ENCODE measurements at regions not wholly inside any gene's neighbourhood (a gene's known extent, or its start where the extent isn't known, plus 50 kb on each side); places are given as distances from the start of the nearest gene placed in this dataset.

GRCh38 chr13:87138866-87139265 lies 532.3 kb upstream of the SLITRK5 start:
- TF ChIP-seq, protein P1, sequence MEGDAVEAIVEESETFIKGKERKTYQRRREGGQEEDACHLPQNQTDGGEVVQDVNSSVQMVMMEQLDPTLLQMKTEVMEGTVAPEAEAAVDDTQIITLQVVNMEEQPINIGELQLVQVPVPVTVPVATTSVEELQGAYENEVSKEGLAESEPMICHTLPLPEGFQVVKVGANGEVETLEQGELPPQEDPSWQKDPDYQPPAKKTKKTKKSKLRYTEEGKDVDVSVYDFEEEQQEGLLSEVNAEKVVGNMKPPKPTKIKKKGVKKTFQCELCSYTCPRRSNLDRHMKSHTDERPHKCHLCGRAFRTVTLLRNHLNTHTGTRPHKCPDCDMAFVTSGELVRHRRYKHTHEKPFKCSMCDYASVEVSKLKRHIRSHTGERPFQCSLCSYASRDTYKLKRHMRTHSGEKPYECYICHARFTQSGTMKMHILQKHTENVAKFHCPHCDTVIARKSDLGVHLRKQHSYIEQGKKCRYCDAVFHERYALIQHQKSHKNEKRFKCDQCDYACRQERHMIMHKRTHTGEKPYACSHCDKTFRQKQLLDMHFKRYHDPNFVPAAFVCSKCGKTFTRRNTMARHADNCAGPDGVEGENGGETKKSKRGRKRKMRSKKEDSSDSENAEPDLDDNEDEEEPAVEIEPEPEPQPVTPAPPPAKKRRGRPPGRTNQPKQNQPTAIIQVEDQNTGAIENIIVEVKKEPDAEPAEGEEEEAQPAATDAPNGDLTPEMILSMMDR (IDR thresholded peaks at IDR 0.05; ENCODE audit: borderline replicate concordance, extremely low read depth, insufficient read depth) = no peak
- DNase-seq = no peak
- no peaks in the 10 kb centered on the region for H3K4me1 ChIP-seq (ENCODE audit: control insufficient read depth in 2 of 3, insufficient read depth in 2 of 3, low read depth in 1 of 3, low read length in 3 of 3)
- intact Hi-C loops (cut with DNase I) = no loop called here
- H3K27ac ChIP-seq (ENCODE audit: low read depth in 2 of 2, low read length in 2 of 2) = no peak overlapping the region
- no peak overlapping the region for H3K4me3 ChIP-seq (ENCODE audit: low read length in 3 of 3)
- no peaks in the 10 kb centered on the region for H3K27me3 ChIP-seq (ENCODE audit: control insufficient read depth, insufficient read depth, low read length)
- no peak for FAIRE-seq
- H3K36me3 ChIP-seq (ENCODE audit: control insufficient read depth in 2 of 3, insufficient read depth in 3 of 3, low read length in 3 of 3) = no peaks in the 10 kb centered on the region
- H3K9ac ChIP-seq (ENCODE audit: low read length in 3 of 3) = no peak overlapping the region
- no peaks in the 10 kb centered on the region for H3K9me3 ChIP-seq (ENCODE audit: control insufficient read depth in 2 of 3, insufficient read depth in 1 of 3, low read length in 3 of 3)

DNA sequence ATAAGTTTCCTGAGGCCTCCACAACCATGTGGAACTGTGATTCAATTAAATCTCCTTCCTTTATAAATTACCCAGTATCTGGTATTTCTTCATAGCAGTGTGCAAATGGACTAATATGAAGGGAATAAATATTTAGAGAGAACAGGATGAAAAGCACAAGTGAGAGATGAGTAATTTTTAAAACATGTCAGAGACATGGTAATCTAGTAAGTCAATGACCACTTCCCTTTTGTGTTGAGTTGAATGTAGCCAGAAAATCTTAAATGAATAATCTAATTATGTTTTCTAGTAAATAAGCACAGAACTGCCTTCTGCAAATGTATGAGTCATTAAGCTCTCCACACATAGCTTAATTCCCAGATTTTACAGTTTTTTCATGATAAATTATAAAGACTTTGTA lies 524.1 kb upstream of the SLITRK5 start:
- Histone ChIP-seq H3K36me3 (ENCODE audit: control insufficient read depth in 2 of 3, insufficient read depth in 3 of 3, low read length in 3 of 3) (no peaks in the 10 kb centered on the region), H3K27me3 (ENCODE audit: control insufficient read depth, insufficient read depth, low read length) (no peaks in the 10 kb centered on the region), H3K4me1 (ENCODE audit: control insufficient read depth in 2 of 3, insufficient read depth in 2 of 3, low read depth in 1 of 3, low read length in 3 of 3) (no peaks in the 10 kb centered on the region), H3K27ac (ENCODE audit: low read depth in 2 of 2, low read length in 2 of 2) (no peak overlapping the region), H3K9me3 (ENCODE audit: control insufficient read depth in 2 of 3, insufficient read depth in 1 of 3, low read length in 3 of 3) (no peaks in the 10 kb centered on the region), H3K9ac (ENCODE audit: low read length in 3 of 3) (no peak overlapping the region), H3K4me3 (ENCODE audit: low read length in 3 of 3) (no peak overlapping the region)
- FAIRE-seq = no peak
- DNase-seq = no peak
- TF ChIP-seq, protein P1 (IDR thresholded peaks at IDR 0.05; ENCODE audit: borderline replicate concordance, extremely low read depth, insufficient read depth) = no peak
- intact Hi-C loops (cut with DNase I) = no loop called here

GRCh38 chr13:87153371-87153770 lies 517.8 kb upstream of the SLITRK5 start:
- Histone ChIP-seq H3K4me1 (ENCODE audit: control insufficient read depth in 2 of 3, insufficient read depth in 2 of 3, low read depth in 1 of 3, low read length in 3 of 3) (no peaks in the 10 kb centered on the region), H3K4me3 (ENCODE audit: low read length in 3 of 3) (no peak overlapping the region), H3K36me3 (ENCODE audit: control insufficient read depth in 2 of 3, insufficient read depth in 3 of 3, low read length in 3 of 3) (no peaks in the 10 kb centered on the region), H3K9me3 (ENCODE audit: control insufficient read depth in 2 of 3, insufficient read depth in 1 of 3, low read length in 3 of 3) (no peaks in the 10 kb centered on the region), H3K9ac (ENCODE audit: low read length in 3 of 3) (no peak overlapping the region), H3K27me3 (ENCODE audit: control insufficient read depth, insufficient read depth, low read length) (no peaks in the 10 kb centered on the region), H3K27ac (ENCODE audit: low read depth in 2 of 2, low read length in 2 of 2) (no peak overlapping the region)
- FAIRE-seq (no peak), DNase-seq (no peak)
- TF ChIP-seq, protein P1 (IDR thresholded peaks at IDR 0.05; ENCODE audit: borderline replicate concordance, extremely low read depth, insufficient read depth) = no peak
- intact Hi-C loops (cut with DNase I) = no loop called here

DNA sequence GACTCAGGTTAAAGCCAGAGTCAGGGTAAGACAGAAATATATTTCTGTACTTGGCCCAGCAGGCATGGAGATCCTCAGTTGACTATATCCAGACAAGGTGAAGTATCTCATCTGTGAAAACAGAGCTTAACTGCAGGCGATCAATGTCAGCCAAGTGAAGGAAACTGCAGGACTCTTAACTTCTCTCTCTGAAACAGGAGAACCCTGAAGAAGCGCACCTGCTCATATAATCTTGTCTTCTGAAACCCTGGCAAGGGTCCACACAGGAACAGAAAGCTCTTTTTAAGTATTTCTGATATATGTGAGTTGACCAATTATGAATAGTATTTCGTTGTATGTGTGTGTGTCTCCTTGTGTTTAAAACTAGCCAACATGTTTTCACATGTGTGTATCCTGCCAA lies 504.8 kb upstream of the SLITRK5 start:
- FAIRE-seq (no peak), DNase-seq (no peak)
- intact Hi-C loops (cut with DNase I) = no loop called here
- Histone ChIP-seq H3K4me3 (ENCODE audit: low read length in 3 of 3) (no peak overlapping the region), H3K9ac (ENCODE audit: low read length in 3 of 3) (no peak overlapping the region), H3K9me3 (ENCODE audit: control insufficient read depth in 2 of 3, insufficient read depth in 1 of 3, low read length in 3 of 3) (peaks cover 0 to under 1% (median 0%) of the 10 kb centered on the region in 3 donors), H3K4me1 (ENCODE audit: control insufficient read depth in 2 of 3, insufficient read depth in 2 of 3, low read depth in 1 of 3, low read length in 3 of 3) (no peaks in the 10 kb centered on the region), H3K36me3 (ENCODE audit: control insufficient read depth in 2 of 3, insufficient read depth in 3 of 3, low read length in 3 of 3) (no peaks in the 10 kb centered on the region), H3K27ac (ENCODE audit: low read depth in 2 of 2, low read length in 2 of 2) (no peak overlapping the region), H3K27me3 (ENCODE audit: control insufficient read depth, insufficient read depth, low read length) (no peaks in the 10 kb centered on the region)
- TF ChIP-seq, protein P1 (IDR thresholded peaks at IDR 0.05; ENCODE audit: borderline replicate concordance, extremely low read depth, insufficient read depth) = no peak

Data from kidney (tissue), 13 donors.